ENCODE measurements at regions not wholly inside any gene's neighbourhood (a gene's known extent, or its start where the extent isn't known, plus 50 kb on each side); places are given as distances from the start of the nearest gene placed in this dataset.

DNA sequence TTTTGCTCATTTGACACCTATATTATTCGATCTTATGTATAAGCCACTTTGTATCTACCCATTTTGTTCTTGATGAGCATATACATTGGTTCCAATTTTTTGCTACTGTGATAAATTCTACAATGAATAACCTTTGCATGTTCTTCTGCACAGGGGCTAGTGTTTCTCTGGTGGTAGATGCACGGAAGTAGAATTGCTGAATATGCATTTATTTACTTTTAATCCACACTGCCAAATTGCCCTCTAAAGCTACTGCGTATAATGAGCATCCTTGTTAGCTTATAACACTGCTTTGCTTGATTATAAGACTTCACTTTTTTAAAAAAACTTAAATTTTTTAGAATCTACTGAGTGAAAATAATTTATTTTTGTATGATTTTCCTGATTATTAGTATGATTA is 84.2 kb upstream of the PIAS1 start:
- no peak for DNase-seq (ENCODE audit: low read depth)
- in situ Hi-C loops (cut with HindIII; ENCODE audit: low pct_unique_long_range_greater_than_20kb, low sequenced_read_pairs) = no loop called here

GRCh38 chr15:67972377-67972776 is 81.7 kb upstream of the PIAS1 start:
- DNase-seq (ENCODE audit: low read depth) = no peak
- in situ Hi-C loops (cut with HindIII; ENCODE audit: low pct_unique_long_range_greater_than_20kb, low sequenced_read_pairs) = no loop called here

DNA sequence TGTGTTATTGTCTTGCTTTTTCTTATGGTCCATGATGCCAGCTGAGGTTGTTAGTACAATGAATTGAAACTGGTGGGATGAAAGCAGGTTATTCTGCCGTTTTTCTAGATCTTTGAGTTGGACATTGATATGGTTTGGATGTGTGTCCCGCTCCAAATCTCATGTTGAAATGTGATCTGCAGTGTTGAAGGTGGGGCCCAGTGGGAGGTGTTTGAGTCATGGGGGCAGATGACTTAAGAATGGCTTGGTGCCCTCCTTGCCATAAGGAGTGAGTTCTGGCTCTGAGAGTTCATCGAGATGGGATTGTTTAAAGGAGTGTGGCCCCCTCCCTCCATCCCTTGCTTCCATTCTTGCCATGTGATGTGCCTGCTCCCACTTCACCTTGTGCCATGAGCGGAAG is 80.3 kb upstream of the PIAS1 start:
- in situ Hi-C loops (cut with HindIII; ENCODE audit: low pct_unique_long_range_greater_than_20kb, low sequenced_read_pairs) = no loop called here
- DNase-seq (ENCODE audit: low read depth) = no peak

DNA sequence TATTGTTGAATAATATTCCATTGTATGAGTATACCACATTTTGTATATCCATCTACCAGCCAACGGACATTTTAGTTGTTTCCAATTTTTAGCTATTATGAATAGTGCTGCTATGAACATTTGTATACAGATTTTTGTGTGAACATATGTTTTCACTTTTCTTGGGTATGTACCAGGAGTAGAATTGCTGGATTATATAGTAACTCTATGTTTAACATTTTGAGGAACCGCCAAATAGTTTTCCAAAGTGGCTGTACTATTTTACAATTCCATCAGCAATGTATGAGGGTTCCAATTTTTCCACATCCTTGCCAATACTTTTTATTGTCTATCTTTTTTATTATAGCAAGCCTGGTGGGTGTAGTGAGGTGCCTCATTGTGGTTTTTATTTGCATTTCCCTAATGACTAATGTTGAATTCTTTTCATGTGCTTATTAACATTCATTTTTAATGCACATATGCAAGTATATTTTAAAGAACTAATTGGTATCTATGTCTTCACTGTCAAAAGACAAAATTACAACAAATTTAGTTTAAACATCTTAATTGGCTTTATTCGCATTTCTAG is 77.5 kb upstream of the PIAS1 start:
- in situ Hi-C loops (cut with HindIII; ENCODE audit: low pct_unique_long_range_greater_than_20kb, low sequenced_read_pairs) = no loop called here
- DNase-seq (ENCODE audit: low read depth) = no peak

GRCh38 chr15:67977414-67978089 is 76.6 kb upstream of the PIAS1 start:
- in situ Hi-C loops (cut with HindIII; ENCODE audit: low pct_unique_long_range_greater_than_20kb, low sequenced_read_pairs) = no loop called here
- no peak for DNase-seq (ENCODE audit: low read depth)

- DNase-seq (ENCODE audit: low read depth) = no peak
- in situ Hi-C loops (cut with HindIII; ENCODE audit: low pct_unique_long_range_greater_than_20kb, low sequenced_read_pairs) = no loop called here
Measured at GRCh38 chr15:67979281-67979680, 74.8 kb upstream of the PIAS1 start.

DNA sequence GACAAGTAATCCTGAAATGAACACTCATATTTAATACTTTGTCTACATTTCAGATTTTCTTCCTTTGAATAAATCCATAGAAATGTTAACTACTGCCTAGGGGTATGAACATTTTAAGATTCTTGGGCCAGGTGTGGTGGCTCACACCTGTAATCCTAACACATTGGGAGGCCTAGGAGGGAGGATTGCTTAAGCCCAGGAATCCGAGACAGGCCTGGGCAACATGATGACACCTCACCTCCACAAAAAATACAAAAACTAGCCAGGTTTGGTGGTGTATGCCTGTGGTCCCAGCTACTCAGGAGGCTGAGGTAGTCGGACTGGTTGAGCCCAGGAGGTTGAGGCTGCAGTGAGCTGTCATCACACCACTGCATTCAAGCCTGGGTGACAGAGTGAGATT is 73.9 kb upstream of the PIAS1 start:
- no peak for DNase-seq (ENCODE audit: low read depth)
- in situ Hi-C loops (cut with HindIII; ENCODE audit: low pct_unique_long_range_greater_than_20kb, low sequenced_read_pairs) = no loop called here

DNA sequence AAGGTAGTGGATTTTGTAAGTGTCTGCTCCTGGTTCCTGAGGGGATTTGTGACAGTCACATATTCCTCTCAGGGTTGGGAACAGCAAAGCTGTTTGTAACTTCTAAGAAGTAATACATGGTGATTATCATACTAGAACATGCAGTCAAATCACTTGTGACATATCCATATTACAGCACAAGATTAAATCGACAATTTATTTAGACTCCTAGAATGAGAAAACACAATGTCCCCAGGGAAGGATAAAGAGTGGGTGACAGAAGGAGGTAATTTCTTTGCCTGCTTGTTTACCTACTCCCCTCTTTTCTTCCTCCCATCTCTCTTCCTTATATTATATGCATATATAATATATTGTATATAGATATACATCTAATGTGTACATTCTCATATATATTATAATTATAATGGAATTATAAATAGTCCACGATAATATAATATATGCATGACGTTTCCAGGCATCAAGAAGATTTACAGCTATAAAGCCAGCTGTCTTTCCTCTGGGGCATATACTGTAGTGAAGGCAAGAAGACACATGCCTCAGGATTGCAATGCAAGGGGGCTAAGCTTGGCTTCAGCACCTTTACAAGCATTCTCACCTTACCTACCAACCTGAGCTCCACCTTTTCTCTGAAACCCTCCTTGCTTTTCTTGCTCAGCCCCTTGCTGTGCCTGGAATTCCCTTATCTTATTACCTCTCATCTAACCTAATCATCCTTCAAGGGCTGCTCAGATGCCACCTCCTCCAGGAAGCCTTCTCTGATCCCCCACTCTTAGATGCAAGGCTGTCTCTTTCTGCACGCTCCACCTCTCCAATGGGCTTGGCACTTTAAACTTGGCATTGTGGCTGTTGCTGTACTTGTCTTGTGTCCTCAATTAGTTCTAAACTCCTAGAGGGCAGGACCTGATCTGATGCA is 73.1 kb upstream of the PIAS1 start:
- in situ Hi-C loops (cut with HindIII; ENCODE audit: low pct_unique_long_range_greater_than_20kb, low sequenced_read_pairs) = no loop called here
- no peak for DNase-seq (ENCODE audit: low read depth)

DNA sequence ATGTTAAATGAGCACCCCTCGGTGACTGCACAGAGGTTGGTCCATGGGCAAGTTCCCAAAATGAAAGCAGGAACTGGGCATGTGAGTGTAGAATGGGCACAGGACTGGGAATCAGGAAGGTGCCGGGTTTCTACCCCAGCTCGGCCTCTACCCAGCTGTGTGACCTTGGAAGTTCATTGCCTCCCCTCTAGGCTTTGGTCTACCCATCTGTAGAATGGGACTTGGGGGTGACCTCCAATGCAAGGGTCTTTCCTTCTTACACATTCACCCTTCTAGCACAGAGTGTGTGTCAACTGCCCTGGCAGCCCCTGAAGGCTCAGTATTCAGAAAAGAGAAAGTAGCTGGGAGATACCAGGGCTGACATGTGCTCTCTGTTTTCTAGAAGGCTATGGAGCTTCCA is 72.3 kb upstream of the PIAS1 start:
- in situ Hi-C loops (cut with HindIII; ENCODE audit: low pct_unique_long_range_greater_than_20kb, low sequenced_read_pairs) = no loop called here
- no peak for DNase-seq (ENCODE audit: low read depth)

DNA sequence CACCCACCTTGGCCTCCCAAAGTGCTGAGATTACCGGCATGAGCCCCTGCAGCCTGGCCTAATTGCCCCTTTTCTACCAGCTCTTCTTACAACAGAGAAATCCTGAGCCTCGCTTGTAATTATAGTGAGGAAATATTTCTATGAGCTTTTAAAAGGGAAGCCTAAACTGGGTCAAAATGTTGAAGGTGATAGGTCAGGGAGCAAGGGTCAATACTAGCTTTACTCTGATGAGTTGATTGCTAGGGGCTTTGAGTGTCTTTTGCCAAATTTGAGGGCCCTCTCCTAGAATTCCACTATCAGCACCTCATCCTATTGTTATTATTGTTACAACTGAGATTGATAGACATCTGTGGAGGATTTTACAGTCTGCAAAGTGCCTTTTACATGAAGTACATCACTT is 62.4 kb upstream of the PIAS1 start:
- no peak for DNase-seq (ENCODE audit: low read depth)
- in situ Hi-C loops (cut with HindIII; ENCODE audit: low pct_unique_long_range_greater_than_20kb, low sequenced_read_pairs) = no loop called here

GRCh38 chr15:67992411-67992810 is 61.7 kb upstream of the PIAS1 start:
- DNase-seq (ENCODE audit: low read depth) = no peak
- in situ Hi-C loops (cut with HindIII; ENCODE audit: low pct_unique_long_range_greater_than_20kb, low sequenced_read_pairs) = no loop called here

DNA sequence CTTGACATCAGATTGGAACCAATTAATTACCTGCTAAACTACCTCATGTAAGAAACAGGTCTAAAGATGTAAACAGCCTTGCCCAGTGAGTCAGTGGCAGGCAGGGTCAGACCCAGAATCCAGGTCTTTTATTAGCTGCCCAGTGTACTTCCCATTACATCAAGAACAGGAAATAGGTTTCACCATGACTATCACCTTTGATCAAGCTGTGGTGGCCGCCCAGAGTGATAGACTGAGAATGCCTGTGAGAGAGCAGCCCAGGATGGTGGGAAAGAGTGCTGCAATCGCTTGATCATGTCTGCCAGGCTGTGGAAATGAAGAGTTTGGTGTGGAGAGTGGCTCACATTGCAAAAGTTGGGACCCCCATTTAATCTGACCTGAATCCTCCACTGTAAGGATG is 61.3 kb upstream of the PIAS1 start:
- DNase-seq (ENCODE audit: low read depth) = no peak
- in situ Hi-C loops (cut with HindIII; ENCODE audit: low pct_unique_long_range_greater_than_20kb, low sequenced_read_pairs) = no loop called here

GRCh38 chr15:67997996-67998395 is 56.1 kb upstream of the PIAS1 start:
- no peak for DNase-seq (ENCODE audit: low read depth)
- in situ Hi-C loops (cut with HindIII; ENCODE audit: low pct_unique_long_range_greater_than_20kb, low sequenced_read_pairs) = no loop called here

- no peak for DNase-seq (ENCODE audit: low read depth)
- in situ Hi-C loops (cut with HindIII; ENCODE audit: low pct_unique_long_range_greater_than_20kb, low sequenced_read_pairs) = no loop called here
Measured at GRCh38 chr15:67998599-67999133, 55.4 kb upstream of the PIAS1 start.

DNA sequence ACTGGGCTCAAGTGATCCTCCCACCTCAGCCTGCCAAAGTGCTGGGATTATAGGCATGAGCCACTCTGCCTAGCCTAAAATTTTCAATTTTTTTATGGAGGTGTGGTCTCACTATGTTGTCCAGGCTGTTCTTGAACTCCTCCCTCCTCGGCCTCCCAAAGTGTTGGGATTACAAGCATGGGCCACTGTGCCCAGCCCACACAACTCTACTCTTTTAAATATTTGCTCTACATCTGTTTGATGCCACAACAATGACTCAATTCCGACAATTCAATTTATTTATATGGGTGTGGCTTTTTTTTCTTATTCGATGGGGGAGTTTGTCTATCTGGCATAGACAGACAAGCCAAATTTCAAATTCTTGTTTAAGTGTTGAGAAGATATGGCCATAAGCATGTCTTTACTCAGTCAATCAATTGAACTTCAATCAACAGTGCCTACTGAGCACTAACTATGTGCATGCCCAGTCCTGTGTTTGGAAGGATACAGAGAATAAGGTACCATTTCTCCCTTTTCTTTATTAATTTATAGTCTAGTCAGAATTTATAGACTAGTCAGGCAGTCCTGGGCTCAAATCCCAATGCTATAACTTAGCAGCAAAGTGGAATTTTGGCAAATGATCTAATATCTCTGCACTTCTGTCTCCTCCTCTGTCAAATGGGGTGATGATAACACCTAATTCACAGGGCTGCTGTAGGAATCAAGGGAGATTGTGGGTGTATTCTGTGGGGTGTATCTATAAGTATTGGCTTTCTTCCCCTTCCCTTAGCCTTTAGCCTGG is 54.6 kb upstream of the PIAS1 start:
- no peak for DNase-seq (ENCODE audit: low read depth)
- in situ Hi-C loops (cut with HindIII; ENCODE audit: low pct_unique_long_range_greater_than_20kb, low sequenced_read_pairs) = no loop called here

DNA sequence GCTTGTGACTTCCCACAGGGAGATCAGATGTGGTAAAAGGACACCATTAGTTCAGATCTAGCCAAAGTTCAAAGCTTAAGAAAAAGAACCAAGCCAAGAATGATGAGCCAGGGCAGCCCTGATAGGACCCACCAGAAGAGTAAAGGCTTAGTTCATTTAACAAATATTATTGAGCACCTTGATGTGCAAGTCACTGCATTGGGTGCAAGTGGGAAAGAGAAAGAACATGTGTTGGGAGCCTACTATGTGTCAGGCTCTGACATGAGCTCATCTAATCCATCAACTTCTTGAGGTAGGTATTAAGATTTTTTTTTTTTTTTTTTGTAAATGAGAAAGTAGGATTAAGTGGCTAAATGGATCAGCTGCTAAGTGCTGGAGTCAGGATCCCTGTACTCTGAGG is 53.4 kb upstream of the PIAS1 start:
- no peak for DNase-seq (ENCODE audit: low read depth)
- in situ Hi-C loops (cut with HindIII; ENCODE audit: low pct_unique_long_range_greater_than_20kb, low sequenced_read_pairs) = no loop called here

DNA sequence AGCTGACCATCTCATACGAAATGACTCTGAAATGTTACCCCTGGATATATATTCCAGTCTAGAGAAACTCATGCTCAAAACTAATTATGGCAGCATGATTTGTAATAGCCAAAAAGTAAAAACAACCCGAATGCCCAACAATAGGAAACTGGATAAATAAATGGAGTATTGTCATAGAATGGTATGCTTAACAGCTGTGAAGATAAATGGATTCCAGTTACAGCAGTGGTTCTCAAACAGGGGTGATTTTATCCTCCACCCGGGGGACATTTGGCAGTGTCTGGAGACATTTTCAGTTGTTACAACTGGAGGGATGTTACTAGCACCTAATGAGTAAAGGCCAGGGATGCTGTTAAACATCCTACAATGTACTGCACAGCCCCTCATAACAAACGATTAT is 52.3 kb upstream of the PIAS1 start:
- in situ Hi-C loops (cut with HindIII; ENCODE audit: low pct_unique_long_range_greater_than_20kb, low sequenced_read_pairs) = no loop called here
- DNase-seq (ENCODE audit: low read depth) = no peak

DNA sequence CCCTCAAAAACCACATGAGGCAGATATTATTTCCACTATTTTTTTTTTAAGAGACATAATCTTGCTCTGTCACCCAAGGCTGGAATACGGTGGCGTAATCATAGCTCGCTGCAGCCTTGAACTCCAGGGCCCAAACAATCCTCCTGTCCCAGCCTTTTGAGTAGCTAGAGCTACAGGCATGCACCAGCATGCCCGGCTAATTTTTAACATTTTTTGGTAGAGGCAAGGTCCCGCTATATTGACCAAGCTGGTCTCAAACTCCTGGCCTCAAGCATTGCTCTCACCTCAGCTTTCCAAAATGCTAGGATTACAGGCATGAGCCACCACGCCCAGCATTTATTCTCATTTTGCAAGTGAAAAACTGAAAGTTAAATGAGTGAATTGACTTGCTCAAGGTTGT is 50.8 kb upstream of the PIAS1 start:
- in situ Hi-C loops (cut with HindIII; ENCODE audit: low pct_unique_long_range_greater_than_20kb, low sequenced_read_pairs) = no loop called here
- no peak for DNase-seq (ENCODE audit: low read depth)
